HEK293 (cell line): ENCODE measurements at regions not wholly inside any gene's neighbourhood (a gene's known extent, or its start where the extent isn't known, plus 50 kb on each side); places are given as distances from the start of the nearest gene placed in this dataset.

Experiments
- ATF2 ChIP-seq: fragments of 450-650 bp; formaldehyde crosslinking; IDR thresholded peaks from 2 replicates; pipeline ENCODE4 v1.5.1; 2016; ENCODE audit warnings: missing biosample characterization, missing genetic modification characterization, low read depth
- BCL11B ChIP-seq: fragments of 450-650 bp; formaldehyde crosslinking; IDR thresholded peaks from 2 replicates; pipeline ENCODE4 v1.5.1; 2016; ENCODE audit warnings: low read depth, missing biosample characterization, missing genetic modification characterization
- MYNN ChIP-seq: fragments of 450-650 bp; formaldehyde crosslinking; IDR thresholded peaks from 2 replicates; pipeline ENCODE4 v1.5.1; 2016; ENCODE audit warnings: missing biosample characterization, missing genetic modification characterization, borderline replicate concordance
- PRDM6 ChIP-seq: fragments of 450-650 bp; formaldehyde crosslinking; IDR thresholded peaks from 2 replicates; pipeline ENCODE4 v1.5.1; 2017; ENCODE audit warnings: missing biosample characterization, missing genetic modification characterization
- SALL2 ChIP-seq: fragments of 450-650 bp; formaldehyde crosslinking; IDR thresholded peaks from 2 replicates; pipeline ENCODE4 v1.5.0; 2017; ENCODE audit warnings: missing biosample characterization, mild to moderate bottlenecking, missing genetic modification characterization, borderline replicate concordance
- SP2 ChIP-seq: fragments of 450-650 bp; formaldehyde crosslinking; IDR thresholded peaks from 2 replicates; pipeline ENCODE4 v1.5.1; 2016; ENCODE audit warnings: missing biosample characterization, missing genetic modification characterization
- SP7 ChIP-seq: fragments of 450-650 bp; formaldehyde crosslinking; IDR thresholded peaks from 2 replicates; pipeline ENCODE4 v1.5.1; 2016; ENCODE audit warnings: missing biosample characterization, missing genetic modification characterization
- ZBTB1 ChIP-seq: fragments of 450-650 bp; formaldehyde crosslinking; IDR thresholded peaks from 2 replicates; pipeline ENCODE4 v1.5.1; 2016; ENCODE audit warnings: missing biosample characterization, missing genetic modification characterization
- ZBTB20 ChIP-seq: fragments of 450-650 bp; formaldehyde crosslinking; IDR thresholded peaks from 2 replicates; pipeline ENCODE4 v1.5.1; 2016; ENCODE audit warnings: missing biosample characterization, missing genetic modification characterization
- ZBTB6 ChIP-seq: fragments of 450-650 bp; formaldehyde crosslinking; IDR thresholded peaks from 2 replicates; pipeline ENCODE4 v1.5.1; 2017; ENCODE audit warnings: missing biosample characterization, missing genetic modification characterization
- ZBTB7A ChIP-seq: fragments of 450-650 bp; formaldehyde crosslinking; IDR thresholded peaks from 2 replicates; pipeline ENCODE4 v1.5.1; 2016; ENCODE audit warnings: low read depth, missing biosample characterization, missing genetic modification characterization
- ZIC2 ChIP-seq: fragments of 450-650 bp; formaldehyde crosslinking; IDR thresholded peaks from 2 replicates; pipeline ENCODE4 v1.5.1; 2016; ENCODE audit warnings: missing biosample characterization, missing genetic modification characterization
- ZNF114 ChIP-seq: fragments of 450-650 bp; formaldehyde crosslinking; IDR thresholded peaks from 2 replicates; pipeline ENCODE4 v1.5.0; 2017; ENCODE audit warnings: missing biosample characterization, missing genetic modification characterization
- ZNF155 ChIP-seq: fragments of 450-650 bp; formaldehyde crosslinking; IDR thresholded peaks from 2 replicates; pipeline ENCODE4 v1.5.1; 2016; ENCODE audit warnings: missing biosample characterization, missing genetic modification characterization
- ZNF23 ChIP-seq: fragments of 450-650 bp; formaldehyde crosslinking; IDR thresholded peaks from 2 replicates; pipeline ENCODE4 v1.5.1; 2016; ENCODE audit warnings: missing biosample characterization, missing genetic modification characterization, borderline replicate concordance
- ZNF239 ChIP-seq: fragments of 450-650 bp; formaldehyde crosslinking; IDR thresholded peaks from 2 replicates; pipeline ENCODE4 v1.5.1; 2016; ENCODE audit warnings: missing biosample characterization, missing genetic modification characterization
- ZNF248 ChIP-seq: fragments of 450-650 bp; formaldehyde crosslinking; IDR thresholded peaks from 2 replicates; pipeline ENCODE4 v1.5.1; 2017; ENCODE audit warnings: missing biosample characterization, missing genetic modification characterization
- ZNF266 ChIP-seq: fragments of 450-650 bp; formaldehyde crosslinking; IDR thresholded peaks from 2 replicates; pipeline ENCODE4 v1.5.1; 2016; ENCODE audit warnings: missing biosample characterization, missing genetic modification characterization, low read depth
- ZNF362 ChIP-seq: fragments of 450-650 bp; formaldehyde crosslinking; IDR thresholded peaks from 2 replicates; pipeline ENCODE4 v1.5.1; 2016; ENCODE audit warnings: missing biosample characterization, missing genetic modification characterization
- ZNF37A ChIP-seq: fragments of 450-650 bp; IDR thresholded peaks from 2 replicates; pipeline ENCODE4 v1.5.1; 2018; ENCODE audit warnings: missing biosample characterization, missing genetic modification characterization
- ZNF48 ChIP-seq: fragments of 450-650 bp; formaldehyde crosslinking; IDR thresholded peaks from 2 replicates; pipeline ENCODE4 v1.5.1; 2016; ENCODE audit warnings: missing biosample characterization, missing genetic modification characterization
- ZNF654 ChIP-seq: fragments of 450-650 bp; formaldehyde crosslinking; IDR thresholded peaks from 2 replicates; pipeline ENCODE4 v1.5.1; 2016; ENCODE audit warnings: low read depth, missing biosample characterization, missing genetic modification characterization
- ZSCAN23 ChIP-seq: fragments of 450-650 bp; formaldehyde crosslinking; IDR thresholded peaks from 2 replicates; pipeline ENCODE4 v1.5.1; 2016; ENCODE audit warnings: missing biosample characterization, missing genetic modification characterization
- TF ChIP-seq, protein P1 (sequence below): fragments of 450-650 bp; formaldehyde crosslinking; conservative IDR thresholded peaks from 2 replicates; pipeline ENCODE4 v1.5.1; 2016; ENCODE audit warnings: low read depth, missing biosample characterization, missing genetic modification characterization
- TF ChIP-seq, protein P2 (sequence below): fragments of 450-650 bp; formaldehyde crosslinking; IDR thresholded peaks from 2 replicates; pipeline ENCODE4 v1.5.1; 2017; ENCODE audit warnings: missing biosample characterization, missing genetic modification characterization
- TF ChIP-seq, protein P3 (sequence below): fragments of 450-650 bp; IDR thresholded peaks from 2 replicates; pipeline ENCODE4 v1.5.1; 2018; ENCODE audit warnings: missing biosample characterization, mild to moderate bottlenecking, missing genetic modification characterization
- TF ChIP-seq, protein P4 (sequence below): sonication (generic); formaldehyde crosslinking; IDR thresholded peaks from 2 replicates; pipeline ENCODE4 v1.8.1; 2022; ENCODE audit warnings: mild to moderate bottlenecking, moderate library complexity, missing genetic modification reagents

- TF ChIP-seq SALL2 (tag by site-specific recombination) (no peak), ZNF23 (no peak), ZNF654 (tag by site-specific recombination) (no peak), ZSCAN23 (tag by site-specific recombination) (no peak), ZNF37A (tag by site-specific recombination) (no peak), SP2 (tag by site-specific recombination) (peak; percentile 20; the same call in 1 of the 2 replicates), ZNF48 (tag by site-specific recombination) (no peak), ZBTB1 (tag by site-specific recombination) (no peak), ZBTB7A (tag by site-specific recombination) (no peak), ZNF239 (tag by site-specific recombination) (no peak), ATF2 (tag by site-specific recombination) (peak; percentile 66), ZNF155 (tag by site-specific recombination) (no peak), ZBTB6 (tag by site-specific recombination) (no peak), SP7 (peak; percentile 35; the same call in 1 of the 2 replicates), ZNF248 (tag by site-specific recombination) (no peak), PRDM6 (tag by site-specific recombination) (no peak), MYNN (tag by site-specific recombination) (no peak), ZNF266 (no peak), ZBTB20 (peak; percentile 45; the same call in 1 of the 2 replicates), ZNF362 (tag by site-specific recombination) (no peak), ZIC2 (tag by site-specific recombination) (peak; percentile 97), BCL11B (no peak), ZNF114 (tag by site-specific recombination) (no peak)
- TF ChIP-seq, protein P1, sequence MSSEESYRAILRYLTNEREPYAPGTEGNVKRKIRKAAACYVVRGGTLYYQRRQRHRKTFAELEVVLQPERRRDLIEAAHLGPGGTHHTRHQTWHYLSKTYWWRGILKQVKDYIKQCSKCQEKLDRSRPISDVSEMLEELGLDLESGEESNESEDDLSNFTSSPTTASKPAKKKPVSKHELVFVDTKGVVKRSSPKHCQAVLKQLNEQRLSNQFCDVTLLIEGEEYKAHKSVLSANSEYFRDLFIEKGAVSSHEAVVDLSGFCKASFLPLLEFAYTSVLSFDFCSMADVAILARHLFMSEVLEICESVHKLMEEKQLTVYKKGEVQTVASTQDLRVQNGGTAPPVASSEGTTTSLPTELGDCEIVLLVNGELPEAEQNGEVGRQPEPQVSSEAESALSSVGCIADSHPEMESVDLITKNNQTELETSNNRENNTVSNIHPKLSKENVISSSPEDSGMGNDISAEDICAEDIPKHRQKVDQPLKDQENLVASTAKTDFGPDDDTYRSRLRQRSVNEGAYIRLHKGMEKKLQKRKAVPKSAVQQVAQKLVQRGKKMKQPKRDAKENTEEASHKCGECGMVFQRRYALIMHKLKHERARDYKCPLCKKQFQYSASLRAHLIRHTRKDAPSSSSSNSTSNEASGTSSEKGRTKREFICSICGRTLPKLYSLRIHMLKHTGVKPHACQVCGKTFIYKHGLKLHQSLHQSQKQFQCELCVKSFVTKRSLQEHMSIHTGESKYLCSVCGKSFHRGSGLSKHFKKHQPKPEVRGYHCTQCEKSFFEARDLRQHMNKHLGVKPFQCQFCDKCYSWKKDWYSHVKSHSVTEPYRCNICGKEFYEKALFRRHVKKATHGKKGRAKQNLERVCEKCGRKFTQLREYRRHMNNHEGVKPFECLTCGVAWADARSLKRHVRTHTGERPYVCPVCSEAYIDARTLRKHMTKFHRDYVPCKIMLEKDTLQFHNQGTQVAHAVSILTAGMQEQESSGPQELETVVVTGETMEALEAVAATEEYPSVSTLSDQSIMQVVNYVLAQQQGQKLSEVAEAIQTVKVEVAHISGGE = no peak
- TF ChIP-seq, protein P2, sequence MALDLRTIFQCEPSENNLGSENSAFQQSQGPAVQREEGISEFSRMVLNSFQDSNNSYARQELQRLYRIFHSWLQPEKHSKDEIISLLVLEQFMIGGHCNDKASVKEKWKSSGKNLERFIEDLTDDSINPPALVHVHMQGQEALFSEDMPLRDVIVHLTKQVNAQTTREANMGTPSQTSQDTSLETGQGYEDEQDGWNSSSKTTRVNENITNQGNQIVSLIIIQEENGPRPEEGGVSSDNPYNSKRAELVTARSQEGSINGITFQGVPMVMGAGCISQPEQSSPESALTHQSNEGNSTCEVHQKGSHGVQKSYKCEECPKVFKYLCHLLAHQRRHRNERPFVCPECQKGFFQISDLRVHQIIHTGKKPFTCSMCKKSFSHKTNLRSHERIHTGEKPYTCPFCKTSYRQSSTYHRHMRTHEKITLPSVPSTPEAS (tag by site-specific recombination) = no peak
- TF ChIP-seq, protein P3, sequence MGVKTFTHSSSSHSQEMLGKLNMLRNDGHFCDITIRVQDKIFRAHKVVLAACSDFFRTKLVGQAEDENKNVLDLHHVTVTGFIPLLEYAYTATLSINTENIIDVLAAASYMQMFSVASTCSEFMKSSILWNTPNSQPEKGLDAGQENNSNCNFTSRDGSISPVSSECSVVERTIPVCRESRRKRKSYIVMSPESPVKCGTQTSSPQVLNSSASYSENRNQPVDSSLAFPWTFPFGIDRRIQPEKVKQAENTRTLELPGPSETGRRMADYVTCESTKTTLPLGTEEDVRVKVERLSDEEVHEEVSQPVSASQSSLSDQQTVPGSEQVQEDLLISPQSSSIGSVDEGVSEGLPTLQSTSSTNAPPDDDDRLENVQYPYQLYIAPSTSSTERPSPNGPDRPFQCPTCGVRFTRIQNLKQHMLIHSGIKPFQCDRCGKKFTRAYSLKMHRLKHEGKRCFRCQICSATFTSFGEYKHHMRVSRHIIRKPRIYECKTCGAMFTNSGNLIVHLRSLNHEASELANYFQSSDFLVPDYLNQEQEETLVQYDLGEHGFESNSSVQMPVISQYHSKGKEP (tag by site-specific recombination) = peak; percentile 62
- TF ChIP-seq, protein P4, sequence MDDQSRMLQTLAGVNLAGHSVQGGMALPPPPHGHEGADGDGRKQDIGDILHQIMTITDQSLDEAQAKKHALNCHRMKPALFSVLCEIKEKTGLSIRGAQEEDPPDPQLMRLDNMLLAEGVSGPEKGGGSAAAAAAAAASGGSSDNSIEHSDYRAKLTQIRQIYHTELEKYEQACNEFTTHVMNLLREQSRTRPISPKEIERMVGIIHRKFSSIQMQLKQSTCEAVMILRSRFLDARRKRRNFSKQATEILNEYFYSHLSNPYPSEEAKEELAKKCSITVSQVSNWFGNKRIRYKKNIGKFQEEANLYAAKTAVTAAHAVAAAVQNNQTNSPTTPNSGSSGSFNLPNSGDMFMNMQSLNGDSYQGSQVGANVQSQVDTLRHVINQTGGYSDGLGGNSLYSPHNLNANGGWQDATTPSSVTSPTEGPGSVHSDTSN (CRISPR knock-in tag) = no peak
These were observed 893.9 kb downstream of the PCDH7 start (continued) for GRCh38 chr4:31613946-31614623.
